Activated CD4-positive, alpha-beta memory T cell treated with anti-CD3 and anti-CD28 coated beads, Interleukin-2, amount 10 ng/mL, durations not matched to agents 7 days and 5 days (primary cell): ENCODE measurements at regions not wholly inside any gene's neighbourhood (a gene's known extent, or its start where the extent isn't known, plus 50 kb on each side); places are given as distances from the start of the nearest gene placed in this dataset.

ENCODE experiments used
- CTCF ChIA-PET: fragments of 350-600 bp; sonication (Branson Sonifier 250); formaldehyde crosslinking; loops from one replicate; lab custom pipeline; 2021; ENCODE audit warnings: antibody characterized with exemption, inconsistent platforms; lab: Charles Lee
- POLR2A ChIA-PET: fragments of 350-600 bp; sonication (Branson Sonifier 250); formaldehyde crosslinking; loops from one replicate; lab custom pipeline; 2021; ENCODE audit warnings: antibody characterized with exemption; lab: Charles Lee
- DNase-seq: peaks from one replicate; pipeline ENCODE4 v3.0.0-alpha.2; 2020
- H3K27ac Mint-ChIP-seq: one replicate; pipeline ENCODE4 v1.8.0; 2021; ENCODE audit warnings: mild to moderate bottlenecking, mixed read lengths
- H3K27me3 Mint-ChIP-seq: one replicate; pipeline ENCODE4 v1.8.0; 2021; ENCODE audit warnings: mixed read lengths
- H3K36me3 Mint-ChIP-seq: one replicate; pipeline ENCODE4 v1.8.0; 2021; ENCODE audit warnings: low read depth, mixed read lengths
- H3K4me1 Mint-ChIP-seq: one replicate; pipeline ENCODE4 v1.8.0; 2021; ENCODE audit warnings: mixed read lengths
- H3K4me3 Mint-ChIP-seq: one replicate; pipeline ENCODE4 v1.8.0; 2021; ENCODE audit warnings: mild to moderate bottlenecking, mixed read lengths
- H3K9me3 Mint-ChIP-seq: one replicate; pipeline ENCODE4 v1.8.0; 2021; ENCODE audit warnings: mixed read lengths

DNA sequence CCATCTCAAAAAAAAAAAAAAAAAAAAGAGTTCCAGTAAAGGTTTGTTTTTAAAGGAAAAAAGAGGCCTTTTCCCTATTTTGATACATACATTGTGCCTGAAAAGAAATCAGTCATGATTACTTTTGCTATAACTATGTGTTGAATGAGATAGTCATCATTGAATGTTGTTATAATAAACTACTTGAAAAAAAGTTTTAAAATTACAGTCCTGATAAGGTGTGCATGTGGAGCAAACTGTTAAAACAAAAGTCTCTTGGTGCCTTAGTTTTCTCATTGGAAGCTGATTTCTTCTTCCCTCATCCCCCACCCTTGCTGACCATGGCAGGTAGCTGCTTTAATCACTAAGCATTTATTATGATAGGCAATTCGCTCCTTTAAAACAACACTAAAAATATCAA, 172.3 kb upstream of the TBCA start:
- Mint-ChIP-seq H3K9me3 (no peaks in the 10 kb centered on the region), H3K4me3 (no peak overlapping the region), H3K36me3 (no peaks in the 10 kb centered on the region), H3K4me1 (no peaks in the 10 kb centered on the region), H3K27ac (no peak overlapping the region), H3K27me3 (peaks cover 28% of the 10 kb centered on the region)
- CTCF ChIA-PET, result no interaction called here
- POLR2A ChIA-PET, result no interaction called here
- DNase-seq, result no peak

DNA sequence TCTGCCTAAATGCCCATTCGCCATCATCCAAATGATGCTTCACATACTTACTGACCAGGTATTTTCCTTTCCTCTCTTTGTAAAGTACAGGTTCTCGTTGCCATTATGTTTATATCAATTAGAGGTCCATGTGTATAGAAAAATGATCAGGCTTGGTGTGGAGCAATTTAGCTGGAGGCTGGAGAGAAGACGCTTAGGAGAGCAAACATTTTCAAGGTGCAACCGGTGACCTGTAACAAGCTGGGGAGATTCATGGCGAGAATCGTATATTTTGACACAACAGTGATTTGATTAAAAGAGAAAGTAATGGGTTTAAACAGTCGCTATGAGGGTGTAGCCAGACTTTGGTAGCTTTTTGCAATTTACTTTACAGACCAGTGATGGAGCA, 170.9 kb upstream of the TBCA start:
- Mint-ChIP-seq H3K9me3 (no peaks in the 10 kb centered on the region), H3K27ac (no peak overlapping the region), H3K36me3 (no peaks in the 10 kb centered on the region), H3K27me3 (peaks cover 32% of the 10 kb centered on the region), H3K4me1 (no peaks in the 10 kb centered on the region), H3K4me3 (no peak overlapping the region)
- CTCF ChIA-PET, result no interaction called here
- POLR2A ChIA-PET, result no interaction called here
- DNase-seq, result no peak

DNA sequence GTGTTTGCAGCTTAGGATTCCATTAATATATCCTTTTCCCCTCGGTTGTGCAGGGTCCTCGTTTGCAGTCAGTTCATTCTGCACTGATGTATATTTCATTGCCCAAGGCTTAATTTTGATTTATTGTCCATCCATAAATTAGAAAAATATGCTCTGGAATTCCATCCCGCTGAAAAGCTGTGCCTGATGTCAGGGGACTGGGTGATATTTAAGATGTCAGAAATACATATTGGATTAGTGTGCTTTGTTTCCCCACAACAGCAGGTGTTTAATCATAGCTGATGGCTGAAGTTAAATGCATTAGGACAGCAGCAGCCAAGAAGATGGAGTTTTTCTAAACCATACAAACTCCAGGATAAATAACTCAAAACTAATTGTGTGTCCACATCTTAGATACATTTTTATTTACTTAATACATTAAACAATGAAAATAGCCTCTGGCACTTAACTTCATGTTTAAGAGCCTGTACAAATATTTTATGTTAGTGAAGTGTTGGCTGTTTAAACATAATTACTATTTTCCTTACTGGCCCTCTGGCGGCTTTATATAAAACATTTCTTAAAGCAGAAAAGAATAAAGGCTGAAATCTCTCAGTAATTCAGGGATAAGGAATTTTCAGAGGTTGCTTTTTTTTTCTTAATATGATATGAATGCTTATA, 170.4 kb upstream of the TBCA start:
- CTCF ChIA-PET, result no interaction called here
- no peak overlapping the region for H3K4me3 Mint-ChIP-seq
- peaks cover 31% of the 10 kb centered on the region for H3K27me3 Mint-ChIP-seq
- POLR2A ChIA-PET, result no interaction called here
- H3K27ac Mint-ChIP-seq, result no peak overlapping the region
- H3K9me3 Mint-ChIP-seq, result no peaks in the 10 kb centered on the region
- H3K36me3 Mint-ChIP-seq, result no peaks in the 10 kb centered on the region
- no peak for DNase-seq
- no peaks in the 10 kb centered on the region for H3K4me1 Mint-ChIP-seq

GRCh38 chr5:77945874-77946273, 169.7 kb upstream of the TBCA start:
- H3K4me1 Mint-ChIP-seq, result no peaks in the 10 kb centered on the region
- POLR2A ChIA-PET, result no interaction called here
- no peak overlapping the region for H3K4me3 Mint-ChIP-seq
- DNase-seq, result no peak
- H3K9me3 Mint-ChIP-seq, result no peaks in the 10 kb centered on the region
- no peak overlapping the region for H3K27ac Mint-ChIP-seq
- H3K36me3 Mint-ChIP-seq, result no peaks in the 10 kb centered on the region
- peaks cover 31% of the 10 kb centered on the region for H3K27me3 Mint-ChIP-seq
- CTCF ChIA-PET, result no interaction called here

DNA sequence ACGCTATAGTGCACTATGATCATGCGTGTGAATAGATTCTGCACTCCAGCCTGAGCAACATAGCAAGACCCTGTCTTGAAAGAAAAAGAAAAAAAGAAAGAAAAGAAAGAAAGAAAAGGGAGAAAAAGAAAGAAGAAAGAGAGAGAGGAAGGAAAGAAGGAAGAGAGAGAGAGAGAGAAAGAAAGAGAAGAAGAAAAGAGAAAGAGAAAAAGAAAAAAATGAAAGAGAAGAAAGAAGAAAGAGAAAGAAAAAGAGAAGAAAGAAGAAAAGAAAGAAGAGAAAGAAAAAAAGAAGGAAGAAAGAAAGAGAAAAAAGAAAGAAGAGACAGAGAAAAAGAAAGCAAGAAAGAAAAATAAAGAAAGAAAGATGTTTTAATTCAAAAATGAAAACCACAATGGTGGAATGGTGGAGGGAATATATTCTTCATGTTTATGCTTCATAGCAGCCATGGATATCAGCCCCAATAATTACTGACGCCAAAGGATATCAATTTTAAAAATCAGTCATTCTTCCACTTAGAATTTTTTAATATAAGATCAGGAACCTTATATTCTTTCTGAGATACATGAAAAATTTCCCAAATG, 168.7 kb upstream of the TBCA start:
- H3K36me3 Mint-ChIP-seq, result no peaks in the 10 kb centered on the region
- DNase-seq, result no peak
- H3K4me3 Mint-ChIP-seq, result no peak overlapping the region
- ChIA-PET CTCF (no interaction called here), POLR2A (no interaction called here)
- H3K27me3 Mint-ChIP-seq, result peaks cover 33% of the 10 kb centered on the region
- no peaks in the 10 kb centered on the region for H3K4me1 Mint-ChIP-seq
- H3K27ac Mint-ChIP-seq, result no peak overlapping the region
- H3K9me3 Mint-ChIP-seq, result no peaks in the 10 kb centered on the region

DNA sequence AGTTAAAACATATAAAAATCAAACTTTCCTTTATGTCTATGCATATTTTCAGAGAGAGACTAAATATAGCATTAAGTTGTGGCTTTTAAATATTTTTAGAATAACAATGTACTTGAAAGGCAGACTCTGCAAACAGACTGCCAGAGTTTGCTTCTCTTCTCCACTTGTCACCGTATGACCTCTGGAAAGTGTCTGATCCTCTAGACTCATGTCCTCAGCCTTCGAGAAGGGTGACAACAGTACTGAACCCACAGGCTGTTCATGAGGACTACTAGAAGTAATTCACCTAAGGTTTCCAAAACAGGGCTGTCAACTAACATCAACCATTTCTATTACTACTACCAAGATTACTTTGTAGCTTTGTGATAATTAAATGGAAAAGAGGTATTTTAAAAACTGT, 167.7 kb upstream of the TBCA start:
- peaks cover 27% of the 10 kb centered on the region for H3K27me3 Mint-ChIP-seq
- H3K27ac Mint-ChIP-seq, result no peak overlapping the region
- no peaks in the 10 kb centered on the region for H3K36me3 Mint-ChIP-seq
- H3K4me1 Mint-ChIP-seq, result no peaks in the 10 kb centered on the region
- DNase-seq, result no peak
- H3K4me3 Mint-ChIP-seq, result no peak overlapping the region
- ChIA-PET POLR2A (no interaction called here), CTCF (no interaction called here)
- no peaks in the 10 kb centered on the region for H3K9me3 Mint-ChIP-seq

GRCh38 chr5:77942578-77943239, 166.6 kb upstream of the TBCA start:
- CTCF ChIA-PET, result interaction anchor here (0.5 kb wide), 1 partner anchor 995 kb away, joined by 4 read pairs; no protein-coding TSS in a partner anchor
- Mint-ChIP-seq H3K4me3 (no peak overlapping the region), H3K27me3 (peaks cover 36% of the 10 kb centered on the region), H3K9me3 (no peaks in the 10 kb centered on the region), H3K4me1 (peaks cover under 1% of the 10 kb centered on the region), H3K27ac (no peak overlapping the region), H3K36me3 (no peaks in the 10 kb centered on the region)
- no peak for DNase-seq
- POLR2A ChIA-PET, result no interaction called here

GRCh38 chr5:77937015-77937908, 161.1 kb upstream of the TBCA start:
- Mint-ChIP-seq H3K36me3 (no peaks in the 10 kb centered on the region), H3K4me1 (peaks cover 22% of the 10 kb centered on the region), H3K27me3 (peaks cover 28% of the 10 kb centered on the region), H3K4me3 (no peak overlapping the region), H3K9me3 (no peaks in the 10 kb centered on the region), H3K27ac (no peak overlapping the region)
- ChIA-PET POLR2A (no interaction called here), CTCF (no interaction called here)
- no peak for DNase-seq

- Mint-ChIP-seq H3K36me3 (no peaks in the 10 kb centered on the region), H3K4me1 (peaks cover 22% of the 10 kb centered on the region), H3K27me3 (peaks cover 23% of the 10 kb centered on the region), H3K4me3 (no peak overlapping the region), H3K9me3 (no peaks in the 10 kb centered on the region), H3K27ac (no peak overlapping the region)
- ChIA-PET POLR2A (no interaction called here), CTCF (no interaction called here)
- no peak for DNase-seq
These were observed 160.2 kb upstream of the TBCA start for GRCh38 chr5:77936365-77936693.

DNA sequence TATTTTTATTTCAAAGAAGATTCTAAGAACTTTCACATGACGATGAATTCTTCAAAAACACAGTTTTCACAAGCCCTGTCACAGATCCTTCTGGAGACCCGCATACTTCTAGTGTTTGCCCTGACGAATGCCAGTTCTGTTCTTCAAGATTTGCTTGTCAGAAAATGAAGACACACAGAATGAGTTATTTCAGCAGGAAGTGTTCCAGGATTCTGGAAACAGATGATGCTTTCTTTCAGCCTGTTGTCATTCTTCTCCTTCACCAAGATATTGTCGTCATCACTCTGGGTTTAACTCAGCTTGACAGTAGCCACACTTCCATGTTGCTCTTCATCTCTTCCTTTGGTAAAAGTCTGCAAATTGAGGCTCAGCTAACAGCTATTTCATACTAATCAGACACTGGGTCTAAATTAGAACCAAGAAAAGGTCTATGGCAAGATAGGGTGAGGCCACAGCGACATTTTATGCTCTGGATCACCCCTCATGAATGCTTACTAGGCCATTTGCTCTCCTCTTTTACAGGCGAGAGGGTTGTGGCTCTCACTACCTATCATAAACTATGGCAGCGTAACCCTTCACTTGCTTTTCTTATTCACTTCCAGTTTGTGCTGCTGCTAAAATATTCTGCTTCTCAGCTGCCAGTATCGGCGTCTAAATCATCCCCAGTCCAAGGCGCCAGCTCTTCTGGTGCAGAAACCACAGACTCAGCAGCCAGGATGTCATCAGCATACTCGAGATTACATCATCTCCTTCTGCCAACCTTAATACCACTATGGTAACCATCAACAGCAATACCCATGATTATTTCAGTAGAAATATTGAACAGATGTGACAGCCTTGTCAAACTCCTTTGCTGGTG, 159.6 kb upstream of the TBCA start:
- Mint-ChIP-seq H3K27ac (peak overlapping the region; percentile 59), H3K36me3 (no peaks in the 10 kb centered on the region), H3K27me3 (peaks cover 20% of the 10 kb centered on the region), H3K4me1 (peaks cover 22% of the 10 kb centered on the region), H3K4me3 (peak overlapping the region; percentile 1), H3K9me3 (no peaks in the 10 kb centered on the region)
- POLR2A ChIA-PET, result no interaction called here
- CTCF ChIA-PET, result no interaction called here
- DNase-seq, result peak; percentile 52

- ChIA-PET CTCF (no interaction called here), POLR2A (no interaction called here)
- peaks cover 3% of the 10 kb centered on the region for H3K4me1 Mint-ChIP-seq
- no peaks in the 10 kb centered on the region for H3K9me3 Mint-ChIP-seq
- DNase-seq, result no peak
- no peak overlapping the region for H3K27ac Mint-ChIP-seq
- no peaks in the 10 kb centered on the region for H3K36me3 Mint-ChIP-seq
- H3K4me3 Mint-ChIP-seq, result no peak overlapping the region
- H3K27me3 Mint-ChIP-seq, result peaks cover 23% of the 10 kb centered on the region
These were observed 152.7 kb upstream of the TBCA start for GRCh38 chr5:77928776-77929300.

DNA sequence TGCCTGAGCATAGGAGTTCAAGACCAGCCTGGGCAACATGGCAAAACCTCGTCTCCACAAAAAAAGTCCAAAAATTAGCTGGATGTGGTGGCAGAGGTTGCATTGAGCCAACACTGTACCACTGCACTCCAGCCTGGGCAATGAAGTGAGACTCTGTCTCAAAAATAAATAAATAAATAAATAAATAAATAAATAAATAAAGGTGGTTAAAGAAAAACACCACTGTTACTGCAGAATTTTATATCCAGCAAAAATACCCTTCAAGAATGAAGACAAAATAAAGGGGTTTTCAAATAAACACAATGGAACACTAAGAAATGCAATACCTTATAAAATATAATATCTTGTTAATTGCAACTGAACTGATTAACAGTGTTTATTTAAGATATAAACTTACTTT, 150.2 kb upstream of the TBCA start:
- ChIA-PET POLR2A (no interaction called here), CTCF (no interaction called here)
- no peaks in the 10 kb centered on the region for H3K9me3 Mint-ChIP-seq
- no peak overlapping the region for H3K4me3 Mint-ChIP-seq
- H3K36me3 Mint-ChIP-seq, result no peaks in the 10 kb centered on the region
- peaks cover 20% of the 10 kb centered on the region for H3K27me3 Mint-ChIP-seq
- H3K4me1 Mint-ChIP-seq, result peaks cover 3% of the 10 kb centered on the region
- DNase-seq, result no peak
- H3K27ac Mint-ChIP-seq, result no peak overlapping the region
